GF-D8 (cell line): ENCODE measurements at regions not wholly inside any gene's neighbourhood (a gene's known extent, or its start where the extent isn't known, plus 50 kb on each side); places are given as distances from the start of the nearest gene placed in this dataset.

Source experiments
- DNase-seq: peaks from one replicate; lab custom pipeline; 2025; lab: John Stamatoyannopoulos, UW

GRCh38 chrX:112913807-112914206, 73.2 kb upstream of the AMOT start:
- DNase-seq = no peak

GRCh38 chrX:112910418-112910817, 69.8 kb upstream of the AMOT start:
- no peak for DNase-seq

- DNase-seq = no peak
Observed at GRCh38 chrX:112901869-112902725, 61.5 kb upstream of the AMOT start.

GRCh38 chrX:112896051-112896450, 55.4 kb upstream of the AMOT start:
- DNase-seq = no peak
